ENCODE measurements at regions not wholly inside any gene's neighbourhood (a gene's known extent, or its start where the extent isn't known, plus 50 kb on each side); places are given as distances from the start of the nearest gene placed in this dataset.

DNA sequence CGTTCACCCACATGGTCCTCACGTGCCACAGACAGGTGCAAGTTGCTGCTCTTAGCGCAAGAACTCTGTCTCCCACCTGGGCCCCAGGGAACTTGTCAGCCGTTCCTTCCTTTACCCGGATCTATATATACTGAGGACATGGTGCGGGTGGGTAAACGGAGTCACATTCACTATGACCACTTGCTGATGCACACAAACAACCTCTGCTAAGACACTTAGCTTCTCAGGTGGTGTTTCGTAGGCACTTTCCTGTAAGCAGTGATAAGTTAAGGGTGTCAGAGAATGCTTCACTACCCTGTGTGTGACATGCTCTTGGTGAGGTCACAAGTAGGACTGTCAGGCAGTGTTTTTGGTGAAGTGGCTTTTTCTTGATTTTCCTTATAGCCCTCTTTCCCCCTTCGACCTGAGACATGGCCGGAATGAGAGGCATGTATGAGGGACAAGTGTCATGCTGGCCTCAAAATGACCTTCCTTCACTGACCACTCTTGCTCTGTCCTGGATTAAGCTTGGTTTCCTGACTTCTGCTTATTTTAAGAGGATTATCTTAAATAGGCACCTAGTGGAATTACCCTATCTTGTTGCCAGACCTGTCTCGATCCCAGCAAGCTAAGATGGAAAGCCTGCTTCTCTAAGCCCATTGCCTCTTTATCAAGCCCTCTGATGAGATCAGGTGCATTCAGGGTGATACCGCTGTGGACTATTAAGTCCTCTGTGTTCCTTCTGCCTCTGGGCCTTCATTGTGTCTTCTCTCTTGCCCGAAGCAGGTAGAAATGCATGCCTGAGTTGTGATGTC is 97.1 kb upstream of the CELF4 start:
- BruUV-seq (replicated peaks), result no TSS peak
- WGBS (ENCODE audit: insufficient coverage, insufficient replicate concordance, low lambda C conversion rate, missing lambda C conversion rate), result 25% methylated on average over 13 of the region's 13 CpGs
- no peaks in the 10 kb centered on the region for H4K20me1 ChIP-seq (ENCODE audit: control insufficient read depth, insufficient read depth)
- H3K27me3 ChIP-seq (replicated peaks in 1 of 2; ENCODE audit: control insufficient read depth in 2 of 2, insufficient read depth in 2 of 2, low read length in 1 of 2), result no peaks in the 10 kb centered on the region; a peak in 1 of 4 replicates
- H3K9me3 ChIP-seq (replicated peaks; ENCODE audit: control insufficient read depth, insufficient read depth, low read length), result no peaks in the 10 kb centered on the region
- in situ Hi-C loops (cut with MboI) (no loop called here), intact Hi-C loops (cut with micrococcal nuclease; ENCODE audit: unreplicated experiment) (no loop called here)
- DNase-seq (ENCODE audit: low read depth, low spot score), result no peak
- TF ChIP-seq BMI1 (IDR thresholded peaks at IDR 0.05; ENCODE audit: borderline replicate concordance) (no peak), IKZF2 (IDR thresholded peaks at IDR 0.05) (no peak), USF2 (IDR thresholded peaks at IDR 0.05; ENCODE audit: borderline replicate concordance, low read depth, low read length) (no peak), CBFB (IDR thresholded peaks at IDR 0.05; ENCODE audit: low read depth) (no peak), ZNF217 (IDR thresholded peaks at IDR 0.05) (no peak), JUNB (IDR thresholded peaks at IDR 0.05) (no peak), CHD1 (IDR thresholded peaks at IDR 0.05; ENCODE audit: low read depth, low read length) (no peak), SKIL (IDR thresholded peaks at IDR 0.05; ENCODE audit: low read depth, poor library complexity, severe bottlenecking) (no peak)
- no peak overlapping the region for H3K4me2 ChIP-seq (ENCODE audit: control insufficient read depth, insufficient read depth)
- H3K79me2 ChIP-seq (ENCODE audit: control insufficient read depth, insufficient read depth, low read length), result no peaks in the 10 kb centered on the region
- H2AFZ ChIP-seq (ENCODE audit: control insufficient read depth, low read depth, low read length), result no peak overlapping the region
- RAD21 ChIA-PET (ENCODE audit: unreplicated experiment), result no interaction called here
- no peak for ATAC-seq
- no peak for FAIRE-seq
- no peaks in the 10 kb centered on the region for H3K36me3 ChIP-seq (ENCODE audit: control insufficient read depth in 2 of 2, insufficient read depth in 2 of 2, low read length in 1 of 2)
- H3K27ac ChIP-seq (ENCODE audit: control insufficient read depth, insufficient read depth), result no peak overlapping the region
- SMC1A ChIA-PET (ENCODE audit: uncharacterized antibody, unreplicated experiment), result no interaction called here
- no peak overlapping the region for H3K9ac ChIP-seq (ENCODE audit: control insufficient read depth, insufficient read depth, low read length)
- CTCF ChIA-PET, result no interaction called here
- H3K4me3 ChIP-seq, result no peak overlapping the region
- no peaks in the 10 kb centered on the region for H3K4me1 ChIP-seq (ENCODE audit: control insufficient read depth, insufficient read depth, low read length)
- POLR2A ChIA-PET, result no interaction called here

All from GM12878 (cell line).